GM12878 (cell line): ENCODE measurements at regions not wholly inside any gene's neighbourhood (a gene's known extent, or its start where the extent isn't known, plus 50 kb on each side); places are given as distances from the start of the nearest gene placed in this dataset.

ENCODE experiments used
- ATAC-seq: fragments of 200-7000 bp; cut with Tn5 transposase; 3 replicates; pipeline ENCODE4 v1.9.1; 2020; ENCODE audit warnings: mild to moderate bottlenecking, moderate library complexity
- BruUV-seq: library from RNA; stranded (reverse); fragments of 400-500 nt; replicated peaks from 2 replicates; lab custom pipeline; 2021; lab: Mats Ljungman, UMichigan
- CTCF ChIA-PET: fragments of 300-600 bp; sonication (Branson Sonifier 250); formaldehyde crosslinking; extraction: SDS; loops from one replicate; lab custom pipeline; 2021; ENCODE audit warnings: inconsistent platforms; lab: Yijun Ruan, JAX
- POLR2A ChIA-PET: fragments of 350-600 bp; formaldehyde crosslinking; extraction: SDS; loops from one replicate; lab custom pipeline; 2021; ENCODE audit warnings: inconsistent platforms; lab: Charles Lee
- RAD21 ChIA-PET: fragments of 300-600 bp; sonication (Branson Sonifier 250); formaldehyde crosslinking; loops from one replicate; lab custom pipeline; 2023; ENCODE audit warnings: antibody characterized with exemption; ENCODE audit not compliant: unreplicated experiment; lab: Charles Lee
- SMC1A ChIA-PET: fragments of 300-600 bp; sonication (Branson Sonifier 250); formaldehyde crosslinking; loops from one replicate; lab custom pipeline; 2023; ENCODE audit not compliant: unreplicated experiment, uncharacterized antibody; lab: Charles Lee
- DNase-seq: peaks from one replicate; pipeline ENCODE4 v3.0.0-alpha.2; 2011; ENCODE audit warnings: low read depth, low spot score
- FAIRE-seq: peaks from 3 replicates; lab custom pipeline; 2011; peaks lifted over from hg19 to GRCh38; lab: Jason Lieb, UNC
- H2AFZ ChIP-seq: 2 replicates; pipeline ENCODE4 v1.6.0; 2011; ENCODE audit warnings: low read depth, low read length, control low read depth; ENCODE audit not compliant: control insufficient read depth
- H3K27ac ChIP-seq: 2 replicates; pipeline ENCODE4 v1.5.1; 2011; ENCODE audit warnings: control low read depth; ENCODE audit not compliant: control insufficient read depth, insufficient read depth
- H3K27me3 ChIP-seq, 2 experiments: replicated peaks in 1 of 2; 2 replicates each; pipeline versions ENCODE4 v1.6.0 to v1.6.1; 2011; ENCODE audit warnings: low read length in 1 of 2; ENCODE audit not compliant: control insufficient read depth in 2 of 2, insufficient read depth in 2 of 2
- H3K36me3 ChIP-seq, 2 experiments: 2 replicates each; pipeline ENCODE4 v1.5.1; 2011; ENCODE audit warnings: low read length in 1 of 2; ENCODE audit not compliant: control insufficient read depth in 2 of 2, insufficient read depth in 2 of 2
- H3K4me1 ChIP-seq: 2 replicates; pipeline ENCODE4 v1.6.1; 2011; ENCODE audit warnings: mild to moderate bottlenecking, low read length, moderate library complexity, mixed read lengths; ENCODE audit not compliant: control insufficient read depth, insufficient read depth
- H3K4me2 ChIP-seq: 2 replicates; pipeline ENCODE4 v1.6.0; 2011; ENCODE audit warnings: control low read depth; ENCODE audit not compliant: control insufficient read depth, insufficient read depth
- H3K4me3 ChIP-seq: fragments of 200-600 bp; sonication (generic); 2 replicates; pipeline ENCODE4 v1.5.1; 2016
- H3K79me2 ChIP-seq: 2 replicates; pipeline ENCODE4 v1.6.0; 2011; ENCODE audit warnings: low read length; ENCODE audit not compliant: control insufficient read depth, insufficient read depth
- H3K9ac ChIP-seq: 2 replicates; pipeline ENCODE4 v1.8.0; 2011; ENCODE audit warnings: low read length, control low read depth, mixed read lengths; ENCODE audit not compliant: control insufficient read depth, insufficient read depth
- H3K9me3 ChIP-seq: replicated peaks from 3 replicates; pipeline ENCODE4 v1.5.1; 2011; ENCODE audit warnings: mild to moderate bottlenecking, low read length; ENCODE audit not compliant: control insufficient read depth, insufficient read depth
- H4K20me1 ChIP-seq: 2 replicates; pipeline ENCODE4 v1.6.0; 2011; ENCODE audit not compliant: control insufficient read depth, insufficient read depth
- BCL11A ChIP-seq: IDR thresholded peaks from 2 replicates; pipeline ENCODE4 v1.6.1; 2011; ENCODE audit warnings: low read depth, low read length
- CHD2 ChIP-seq: IDR thresholded peaks from 2 replicates; pipeline ENCODE4 v1.6.1; 2011; ENCODE audit warnings: low read depth, low read length, improper control_type of control experiment, borderline replicate concordance
- DPF2 ChIP-seq: fragments of 450-650 bp; IDR thresholded peaks from 2 replicates; pipeline ENCODE4 v1.6.1; 2017; ENCODE audit warnings: mild to moderate bottlenecking
- EED ChIP-seq: sonication (generic); IDR thresholded peaks from 2 replicates; pipeline ENCODE4 v1.6.1; 2016; ENCODE audit warnings: antibody characterized with exemption, low read depth
- GABPA ChIP-seq: IDR thresholded peaks from 2 replicates; pipeline ENCODE4 v1.6.1; 2014; ENCODE audit warnings: antibody characterized with exemption, low read depth, mild to moderate bottlenecking, inconsistent platforms
- HDAC6 ChIP-seq: fragments of 200-600 bp; sonication (generic); IDR thresholded peaks from one replicate; pipeline ENCODE4 v1.8.0; 2017; ENCODE audit warnings: antibody characterized with exemption; ENCODE audit not compliant: unreplicated experiment
- MXI1 ChIP-seq: fragments of 150-350 bp; IDR thresholded peaks from 2 replicates; pipeline ENCODE4 v1.6.1; 2011; ENCODE audit warnings: low read depth, mild to moderate bottlenecking, inconsistent platforms, low read length, improper control_type of control experiment
- NFXL1 ChIP-seq: fragments of 450-650 bp; IDR thresholded peaks from 2 replicates; pipeline ENCODE4 v1.6.1; 2017; ENCODE audit warnings: antibody characterized with exemption, mild to moderate bottlenecking, borderline replicate concordance
- POLR2A ChIP-seq: IDR thresholded peaks from 2 replicates; pipeline ENCODE4 v1.6.1; 2011; ENCODE audit warnings: low read depth, mild to moderate bottlenecking, low read length
- POLR2AphosphoS5 ChIP-seq: IDR thresholded peaks from 2 replicates; pipeline ENCODE4 v1.6.1; 2011; ENCODE audit warnings: mild to moderate bottlenecking, low read length, inconsistent platforms
- RFX5 ChIP-seq: IDR thresholded peaks from 2 replicates; pipeline ENCODE4 v1.6.1; 2011; ENCODE audit warnings: low read depth, low read length, improper control_type of control experiment
- SREBF2 ChIP-seq: IDR thresholded peaks from 2 replicates; pipeline ENCODE4 v1.6.1; 2012; ENCODE audit warnings: mild to moderate bottlenecking, low read length
- SRF ChIP-seq, 2 experiments: IDR thresholded peaks; 2 replicates each; pipeline ENCODE4 v1.6.1; 2011; ENCODE audit warnings: low read depth in 2 of 2, low read length in 2 of 2, mild to moderate bottlenecking in 1 of 2, moderate library complexity in 1 of 2
- WGBS: methylation state at CpG from one replicate; pipeline ENCODE4 v1.1.6; 2016; ENCODE audit warnings: low lambda C conversion rate; ENCODE audit not compliant: insufficient replicate concordance, insufficient coverage; ENCODE audit errors: missing lambda C conversion rate; 5-methylcytosine and 5-hydroxymethylcytosine counted together
- in situ Hi-C: fragments of 300-500 bp; cut with MboI; formaldehyde crosslinking; loops from 9 replicates; pipeline ENCODE4 v1.14.3; 2018; ENCODE audit warnings: mixed read lengths
- intact Hi-C: fragments of 100-400 bp; cut with micrococcal nuclease; formaldehyde crosslinking; loops from one replicate; pipeline ENCODE4 v1.14.2; 2022; ENCODE audit not compliant: unreplicated experiment
- TF ChIP-seq, protein P1 (sequence below): fragments of 150-350 bp; IDR thresholded peaks from 2 replicates; pipeline ENCODE4 v1.6.1; 2014; ENCODE audit warnings: mild to moderate bottlenecking, low read depth, low read length
- TF ChIP-seq, protein P2 (sequence below): fragments of 450-650 bp; IDR thresholded peaks from 2 replicates; pipeline ENCODE4 v1.6.1; 2017; ENCODE audit warnings: mild to moderate bottlenecking
- TF ChIP-seq, protein P3 (sequence below): fragments of 450-650 bp; conservative IDR thresholded peaks from 2 replicates; pipeline ENCODE4 v1.6.1; 2017; ENCODE audit warnings: mild to moderate bottlenecking, moderate library complexity

DNA sequence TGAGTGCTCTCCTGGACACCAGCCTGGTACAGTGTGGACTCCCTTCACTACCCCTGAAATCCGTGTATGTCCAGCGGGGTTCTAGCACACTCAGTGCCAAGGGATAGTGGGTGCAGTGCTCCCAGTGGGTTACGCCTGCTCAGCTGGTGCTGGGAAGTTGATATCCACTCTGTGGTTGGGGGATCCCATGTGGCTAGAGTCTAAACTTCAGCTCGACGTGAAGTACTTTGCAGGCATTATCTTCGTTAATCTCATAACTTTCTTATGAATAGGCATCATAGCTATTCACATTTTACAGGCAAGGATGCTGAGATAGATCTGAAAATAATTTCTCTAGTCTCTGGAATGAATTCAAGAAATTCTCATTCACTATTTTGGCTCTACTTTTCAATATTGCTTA is 433.2 kb upstream of the HTR2A start:
- no peak overlapping the region for H3K27ac ChIP-seq
- RAD21 ChIA-PET, result no interaction called here
- no peak for DNase-seq
- no peak overlapping the region for H3K4me3 ChIP-seq
- no peak overlapping the region for H3K4me2 ChIP-seq
- BruUV-seq, result no TSS peak
- H3K4me1 ChIP-seq, result no peaks in the 10 kb centered on the region
- no peaks in the 10 kb centered on the region for H4K20me1 ChIP-seq
- TF ChIP-seq POLR2AphosphoS5 (no peak), EED (no peak), SREBF2 (no peak), NFXL1 (no peak), RFX5 (no peak)
- 39% methylated on average over 6 of the region's 6 CpGs for WGBS
- no peak for ATAC-seq
- H3K79me2 ChIP-seq, result no peaks in the 10 kb centered on the region
- CTCF ChIA-PET, result interaction anchor here (1.0 kb wide), 1 partner anchor 437 kb away, joined by 3 read pairs; no protein-coding TSS in a partner anchor
- no peak for FAIRE-seq
- H3K36me3 ChIP-seq, result no peaks in the 10 kb centered on the region
- in situ Hi-C loops (no loop called here), intact Hi-C loops (no loop called here)
- no peak overlapping the region for H3K9ac ChIP-seq
- SMC1A ChIA-PET, result no interaction called here
- H2AFZ ChIP-seq, result no peak overlapping the region
- no peaks in the 10 kb centered on the region for H3K9me3 ChIP-seq
- POLR2A ChIA-PET, result no interaction called here
- H3K27me3 ChIP-seq, result no peaks in the 10 kb centered on the region

DNA sequence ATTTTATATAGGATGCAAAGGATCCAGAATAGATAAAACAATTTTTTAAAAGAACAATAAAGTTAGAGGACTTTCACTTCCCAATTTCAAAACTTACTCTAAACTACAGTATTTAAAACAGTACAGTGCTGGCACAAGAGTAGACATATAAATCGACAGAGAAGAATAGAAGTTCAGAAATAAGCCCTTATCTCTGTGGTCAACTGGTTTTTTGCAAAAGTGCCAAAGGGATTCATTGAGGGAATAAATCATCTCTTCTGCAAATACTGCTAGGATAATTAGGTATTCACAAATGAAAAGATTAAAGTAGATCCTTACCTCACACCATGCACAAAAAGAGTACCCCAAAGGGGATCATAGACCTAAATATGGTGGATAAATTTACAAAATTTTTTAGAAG is 431.0 kb upstream of the HTR2A start:
- Histone ChIP-seq H3K4me3 (no peak overlapping the region), H2AFZ (no peak overlapping the region), H3K27me3 (no peaks in the 10 kb centered on the region), H3K27ac (no peak overlapping the region), H3K9me3 (no peaks in the 10 kb centered on the region), H3K4me2 (no peak overlapping the region), H3K79me2 (no peaks in the 10 kb centered on the region), H3K36me3 (no peaks in the 10 kb centered on the region), H4K20me1 (no peaks in the 10 kb centered on the region), H3K9ac (no peak overlapping the region), H3K4me1 (no peaks in the 10 kb centered on the region)
- ChIA-PET CTCF (no interaction called here), POLR2A (no interaction called here), RAD21 (no interaction called here), SMC1A (no interaction called here)
- 44% methylated on average over 1 of the region's 1 CpG for WGBS
- TF ChIP-seq, protein P1, sequence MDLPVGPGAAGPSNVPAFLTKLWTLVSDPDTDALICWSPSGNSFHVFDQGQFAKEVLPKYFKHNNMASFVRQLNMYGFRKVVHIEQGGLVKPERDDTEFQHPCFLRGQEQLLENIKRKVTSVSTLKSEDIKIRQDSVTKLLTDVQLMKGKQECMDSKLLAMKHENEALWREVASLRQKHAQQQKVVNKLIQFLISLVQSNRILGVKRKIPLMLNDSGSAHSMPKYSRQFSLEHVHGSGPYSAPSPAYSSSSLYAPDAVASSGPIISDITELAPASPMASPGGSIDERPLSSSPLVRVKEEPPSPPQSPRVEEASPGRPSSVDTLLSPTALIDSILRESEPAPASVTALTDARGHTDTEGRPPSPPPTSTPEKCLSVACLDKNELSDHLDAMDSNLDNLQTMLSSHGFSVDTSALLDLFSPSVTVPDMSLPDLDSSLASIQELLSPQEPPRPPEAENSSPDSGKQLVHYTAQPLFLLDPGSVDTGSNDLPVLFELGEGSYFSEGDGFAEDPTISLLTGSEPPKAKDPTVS, result no peak
- no peak for TF ChIP-seq DPF2
- TF ChIP-seq SRF (IDR thresholded peaks at IDR 0.05; ENCODE audit: low read depth in 2 of 2, low read length in 2 of 2), result no peak
- TF ChIP-seq HDAC6, result no peak
- no peak for TF ChIP-seq MXI1
- TF ChIP-seq BCL11A, result no peak
- TF ChIP-seq CHD2, result no peak
- TF ChIP-seq POLR2A, result no peak
- TF ChIP-seq, protein P2, sequence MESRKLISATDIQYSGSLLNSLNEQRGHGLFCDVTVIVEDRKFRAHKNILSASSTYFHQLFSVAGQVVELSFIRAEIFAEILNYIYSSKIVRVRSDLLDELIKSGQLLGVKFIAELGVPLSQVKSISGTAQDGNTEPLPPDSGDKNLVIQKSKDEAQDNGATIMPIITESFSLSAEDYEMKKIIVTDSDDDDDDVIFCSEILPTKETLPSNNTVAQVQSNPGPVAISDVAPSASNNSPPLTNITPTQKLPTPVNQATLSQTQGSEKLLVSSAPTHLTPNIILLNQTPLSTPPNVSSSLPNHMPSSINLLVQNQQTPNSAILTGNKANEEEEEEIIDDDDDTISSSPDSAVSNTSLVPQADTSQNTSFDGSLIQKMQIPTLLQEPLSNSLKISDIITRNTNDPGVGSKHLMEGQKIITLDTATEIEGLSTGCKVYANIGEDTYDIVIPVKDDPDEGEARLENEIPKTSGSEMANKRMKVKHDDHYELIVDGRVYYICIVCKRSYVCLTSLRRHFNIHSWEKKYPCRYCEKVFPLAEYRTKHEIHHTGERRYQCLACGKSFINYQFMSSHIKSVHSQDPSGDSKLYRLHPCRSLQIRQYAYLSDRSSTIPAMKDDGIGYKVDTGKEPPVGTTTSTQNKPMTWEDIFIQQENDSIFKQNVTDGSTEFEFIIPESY, result no peak
- no peak for TF ChIP-seq GABPA
- TF ChIP-seq, protein P3, sequence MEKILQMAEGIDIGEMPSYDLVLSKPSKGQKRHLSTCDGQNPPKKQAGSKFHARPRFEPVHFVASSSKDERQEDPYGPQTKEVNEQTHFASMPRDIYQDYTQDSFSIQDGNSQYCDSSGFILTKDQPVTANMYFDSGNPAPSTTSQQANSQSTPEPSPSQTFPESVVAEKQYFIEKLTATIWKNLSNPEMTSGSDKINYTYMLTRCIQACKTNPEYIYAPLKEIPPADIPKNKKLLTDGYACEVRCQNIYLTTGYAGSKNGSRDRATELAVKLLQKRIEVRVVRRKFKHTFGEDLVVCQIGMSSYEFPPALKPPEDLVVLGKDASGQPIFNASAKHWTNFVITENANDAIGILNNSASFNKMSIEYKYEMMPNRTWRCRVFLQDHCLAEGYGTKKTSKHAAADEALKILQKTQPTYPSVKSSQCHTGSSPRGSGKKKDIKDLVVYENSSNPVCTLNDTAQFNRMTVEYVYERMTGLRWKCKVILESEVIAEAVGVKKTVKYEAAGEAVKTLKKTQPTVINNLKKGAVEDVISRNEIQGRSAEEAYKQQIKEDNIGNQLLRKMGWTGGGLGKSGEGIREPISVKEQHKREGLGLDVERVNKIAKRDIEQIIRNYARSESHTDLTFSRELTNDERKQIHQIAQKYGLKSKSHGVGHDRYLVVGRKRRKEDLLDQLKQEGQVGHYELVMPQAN, result no peak
- DNase-seq (no peak), ATAC-seq (no peak), FAIRE-seq (no peak)
- BruUV-seq, result no TSS peak
- in situ Hi-C loops, result no loop called here
- intact Hi-C loops, result no loop called here
